Cardiac septum (tissue), 1 donor: ENCODE measurements at regions not wholly inside any gene's neighbourhood (a gene's known extent, or its start where the extent isn't known, plus 50 kb on each side); places are given as distances from the start of the nearest gene placed in this dataset.
"Not testable (repeated sequence)": the region's sequence is repeated elsewhere in the genome, so short reads cannot be mapped to it uniquely, and the experiment has no call there.

Experiments used
- DNase-seq: peaks from one replicate; pipeline ENCODE4 v3.0.0-alpha.2; 2020; ENCODE audit warnings: low spot score
- intact Hi-C: fragments of 100-400 bp; cut with DNase I; formaldehyde crosslinking; loops from one replicate; pipeline ENCODE4 v1.14.0; 2022
- donor health status: DM: no; HTN: no; CAD: no.

- intact Hi-C loops, result no loop called here
- no peak for DNase-seq
Observed at GRCh38 chr4:13994016-13994415, 366.5 kb upstream of the BOD1L1 start.

- intact Hi-C loops, result no loop called here
- no peak for DNase-seq
Observed at GRCh38 chr4:13998850-13999445, 371.4 kb upstream of the BOD1L1 start.

- no peak for DNase-seq
- intact Hi-C loops, result no loop called here
Observed at GRCh38 chr4:14000091-14000814, 372.7 kb upstream of the BOD1L1 start.

- DNase-seq, intact Hi-C loops: not testable (repeated sequence)
Observed at GRCh38 chr4:14002331-14002730, 374.8 kb upstream of the BOD1L1 start.

- no peak for DNase-seq
- intact Hi-C loops, result no loop called here
Observed at GRCh38 chr4:14008494-14008893, 381.0 kb upstream of the BOD1L1 start.

GRCh38 chr4:14018191-14018853 is 390.8 kb upstream of the BOD1L1 start:
- DNase-seq, result no peak
- intact Hi-C loops, result no loop called here

- intact Hi-C loops, result no loop called here
- DNase-seq, result no peak
Observed at GRCh38 chr4:14022456-14022855, 394.9 kb upstream of the BOD1L1 start.

- DNase-seq, result no peak
- intact Hi-C loops, result no loop called here
Observed at GRCh38 chr4:14023036-14023435, 395.5 kb upstream of the BOD1L1 start.

- intact Hi-C loops, result no loop called here
- DNase-seq, result no peak
Observed at GRCh38 chr4:14023896-14024295, 396.4 kb upstream of the BOD1L1 start.

GRCh38 chr4:14025111-14025510 is 397.6 kb upstream of the BOD1L1 start:
- DNase-seq, result no peak
- intact Hi-C loops, result no loop called here

GRCh38 chr4:14025891-14026290 is 398.4 kb upstream of the BOD1L1 start:
- intact Hi-C loops, result no loop called here
- no peak for DNase-seq

- DNase-seq, result no peak
- intact Hi-C loops, result no loop called here
Observed at GRCh38 chr4:14028862-14029261, 401.3 kb upstream of the BOD1L1 start.

- no peak for DNase-seq
- intact Hi-C loops, result no loop called here
Observed at GRCh38 chr4:14035076-14035475, 407.6 kb upstream of the BOD1L1 start.

GRCh38 chr4:14043203-14043602 is 415.7 kb upstream of the BOD1L1 start:
- no peak for DNase-seq
- intact Hi-C loops, result no loop called here

GRCh38 chr4:14046642-14047041 is 419.1 kb upstream of the BOD1L1 start:
- no peak for DNase-seq
- intact Hi-C loops, result no loop called here

- intact Hi-C loops, result no loop called here
- DNase-seq, result no peak
Observed at GRCh38 chr4:14047840-14048239, 420.3 kb upstream of the BOD1L1 start.

- DNase-seq, result no peak
- intact Hi-C loops, result no loop called here
Observed at GRCh38 chr4:14049946-14050345, 422.4 kb upstream of the BOD1L1 start.

GRCh38 chr4:14053291-14053690 is 425.8 kb upstream of the BOD1L1 start:
- intact Hi-C loops, result no loop called here
- no peak for DNase-seq

- intact Hi-C loops, result no loop called here
- DNase-seq, result no peak
Observed at GRCh38 chr4:14054391-14054790, 426.9 kb upstream of the BOD1L1 start.

- intact Hi-C loops, result no loop called here
- no peak for DNase-seq
Observed at GRCh38 chr4:14059006-14059405, 431.5 kb upstream of the BOD1L1 start.

- intact Hi-C loops, result no loop called here
- DNase-seq, result no peak
Observed at GRCh38 chr4:14064984-14065383, 437.5 kb upstream of the BOD1L1 start.
